OCI-LY3 (cell line): ENCODE measurements at regions not wholly inside any gene's neighbourhood (a gene's known extent, or its start where the extent isn't known, plus 50 kb on each side); places are given as distances from the start of the nearest gene placed in this dataset.

Source experiments
- CTCF ChIP-seq: fragments of 200-600, 300-600 bp; sonication (generic); IDR thresholded peaks from 2 replicates; pipeline ENCODE4 v1.5.1; 2014; ENCODE audit warnings: antibody characterized with exemption, low read length, low read depth
- EZH2phosphoT487 ChIP-seq: fragments of 200-600 bp; shearing (Covaris generic); IDR thresholded peaks from 2 replicates; pipeline ENCODE4 v1.6.1; 2018; ENCODE audit warnings: antibody characterized with exemption, mixed run types, low read depth

GRCh38 chr11:82118946-82119345 is 614.7 kb downstream of the FAM181B start:
- TF ChIP-seq CTCF (no peak), EZH2phosphoT487 (no peak)
